ENCODE measurements at regions not wholly inside any gene's neighbourhood (a gene's known extent, or its start where the extent isn't known, plus 50 kb on each side); places are given as distances from the start of the nearest gene placed in this dataset.

DNA sequence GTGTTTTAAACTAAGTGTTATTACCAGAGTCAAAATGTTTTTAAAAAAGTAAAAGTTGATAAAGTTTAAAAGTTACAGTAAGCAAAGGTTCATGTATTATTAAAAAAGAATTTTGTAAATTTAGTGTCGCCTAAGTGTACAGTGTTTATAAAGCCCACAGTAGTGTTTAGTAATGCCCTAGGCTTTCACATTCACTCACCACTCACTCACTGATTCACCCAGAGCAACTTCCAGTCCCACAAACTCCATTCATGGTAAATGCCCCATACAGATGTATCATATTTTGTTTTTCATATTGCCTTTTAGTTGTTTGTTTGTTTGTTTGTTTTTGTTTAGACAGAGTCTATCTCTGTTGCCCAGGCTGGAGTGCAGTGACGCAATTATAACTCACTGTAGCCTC lies 353.8 kb upstream of the PTBP2 start:
- Histone ChIP-seq H3K4me3 (no peak overlapping the region), H3K4me1 (no peaks in the 10 kb centered on the region), H3K27ac (no peak overlapping the region), H3K36me3 (no peaks in the 10 kb centered on the region), H3K9me3 (no peaks in the 10 kb centered on the region), H3K27me3 (no peaks in the 10 kb centered on the region)
- TF ChIP-seq, protein P1, sequence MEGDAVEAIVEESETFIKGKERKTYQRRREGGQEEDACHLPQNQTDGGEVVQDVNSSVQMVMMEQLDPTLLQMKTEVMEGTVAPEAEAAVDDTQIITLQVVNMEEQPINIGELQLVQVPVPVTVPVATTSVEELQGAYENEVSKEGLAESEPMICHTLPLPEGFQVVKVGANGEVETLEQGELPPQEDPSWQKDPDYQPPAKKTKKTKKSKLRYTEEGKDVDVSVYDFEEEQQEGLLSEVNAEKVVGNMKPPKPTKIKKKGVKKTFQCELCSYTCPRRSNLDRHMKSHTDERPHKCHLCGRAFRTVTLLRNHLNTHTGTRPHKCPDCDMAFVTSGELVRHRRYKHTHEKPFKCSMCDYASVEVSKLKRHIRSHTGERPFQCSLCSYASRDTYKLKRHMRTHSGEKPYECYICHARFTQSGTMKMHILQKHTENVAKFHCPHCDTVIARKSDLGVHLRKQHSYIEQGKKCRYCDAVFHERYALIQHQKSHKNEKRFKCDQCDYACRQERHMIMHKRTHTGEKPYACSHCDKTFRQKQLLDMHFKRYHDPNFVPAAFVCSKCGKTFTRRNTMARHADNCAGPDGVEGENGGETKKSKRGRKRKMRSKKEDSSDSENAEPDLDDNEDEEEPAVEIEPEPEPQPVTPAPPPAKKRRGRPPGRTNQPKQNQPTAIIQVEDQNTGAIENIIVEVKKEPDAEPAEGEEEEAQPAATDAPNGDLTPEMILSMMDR (IDR thresholded peaks at IDR 0.05 in 4 of 5, conservative IDR thresholded peaks at IDR 0.05 in 1 of 5) = no peak
- TF ChIP-seq POLR2A (IDR thresholded peaks at IDR 0.05) = no peak
- no peak for ATAC-seq
- DNase-seq = no peak
- intact Hi-C loops (cut with DNase I; ENCODE audit: low total_unique reads) (no loop called here), in situ Hi-C loops (cut with MboI; ENCODE audit: low sequenced_read_pairs in 4 of 4) (no loop called here)

DNA sequence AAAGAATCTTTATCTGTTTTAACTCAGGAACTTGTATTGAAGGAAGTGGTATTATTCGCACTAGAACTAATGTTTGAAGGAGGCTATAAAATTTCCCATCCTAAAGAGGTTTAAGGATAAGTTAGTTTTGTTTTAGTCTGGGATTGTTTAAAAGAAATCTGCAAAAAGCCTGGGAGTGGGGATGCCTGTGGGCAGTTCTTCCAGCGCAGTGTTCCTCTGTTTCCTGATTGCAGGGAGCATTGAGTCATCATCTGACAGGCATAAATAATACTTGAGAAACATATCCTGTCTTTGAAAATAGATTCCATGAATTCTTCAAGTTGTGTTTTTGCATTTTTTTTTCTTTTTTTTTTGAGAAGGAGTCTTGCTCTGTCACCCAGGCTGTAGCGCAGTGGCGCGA lies 350.8 kb upstream of the PTBP2 start:
- intact Hi-C loops (cut with DNase I; ENCODE audit: low total_unique reads) (no loop called here), in situ Hi-C loops (cut with MboI; ENCODE audit: low sequenced_read_pairs in 4 of 4) (no loop called here)
- H3K4me1 ChIP-seq = no peaks in the 10 kb centered on the region
- no peak for ATAC-seq
- no peak for DNase-seq
- TF ChIP-seq, protein P1 (IDR thresholded peaks at IDR 0.05 in 4 of 5, conservative IDR thresholded peaks at IDR 0.05 in 1 of 5) = no peak
- no peak for TF ChIP-seq POLR2A (IDR thresholded peaks at IDR 0.05)
- H3K36me3 ChIP-seq = no peaks in the 10 kb centered on the region
- H3K4me3 ChIP-seq = no peak overlapping the region
- no peaks in the 10 kb centered on the region for H3K9me3 ChIP-seq
- no peaks in the 10 kb centered on the region for H3K27me3 ChIP-seq
- H3K27ac ChIP-seq = no peak overlapping the region

DNA sequence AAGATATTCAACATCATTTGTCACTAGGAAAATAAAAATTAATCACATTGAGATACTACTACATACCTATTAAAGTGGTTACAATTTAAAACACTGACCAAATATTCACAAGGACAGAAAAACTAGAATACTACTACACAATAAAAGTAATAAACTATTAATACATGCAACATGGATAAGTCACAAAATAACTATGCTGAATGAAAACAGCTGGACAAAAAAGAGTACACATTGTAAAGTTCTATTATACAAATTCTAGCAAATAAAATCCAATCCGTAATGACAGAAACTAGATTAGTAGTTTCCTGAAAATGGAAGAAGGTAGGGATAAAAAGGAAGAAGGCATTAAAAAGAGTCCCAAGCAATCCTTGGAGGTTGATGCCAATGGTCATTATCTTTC lies 348.7 kb upstream of the PTBP2 start:
- in situ Hi-C loops (cut with MboI; ENCODE audit: low sequenced_read_pairs in 4 of 4) (no loop called here), intact Hi-C loops (cut with DNase I; ENCODE audit: low total_unique reads) (no loop called here)
- DNase-seq (no peak), ATAC-seq (no peak)
- TF ChIP-seq POLR2A (IDR thresholded peaks at IDR 0.05) = no peak
- TF ChIP-seq, protein P1 (IDR thresholded peaks at IDR 0.05 in 4 of 5, conservative IDR thresholded peaks at IDR 0.05 in 1 of 5) = no peak
- no peak overlapping the region for H3K4me3 ChIP-seq
- H3K36me3 ChIP-seq = no peaks in the 10 kb centered on the region
- no peaks in the 10 kb centered on the region for H3K9me3 ChIP-seq
- no peak overlapping the region for H3K27ac ChIP-seq
- H3K27me3 ChIP-seq = no peaks in the 10 kb centered on the region
- no peaks in the 10 kb centered on the region for H3K4me1 ChIP-seq

DNA sequence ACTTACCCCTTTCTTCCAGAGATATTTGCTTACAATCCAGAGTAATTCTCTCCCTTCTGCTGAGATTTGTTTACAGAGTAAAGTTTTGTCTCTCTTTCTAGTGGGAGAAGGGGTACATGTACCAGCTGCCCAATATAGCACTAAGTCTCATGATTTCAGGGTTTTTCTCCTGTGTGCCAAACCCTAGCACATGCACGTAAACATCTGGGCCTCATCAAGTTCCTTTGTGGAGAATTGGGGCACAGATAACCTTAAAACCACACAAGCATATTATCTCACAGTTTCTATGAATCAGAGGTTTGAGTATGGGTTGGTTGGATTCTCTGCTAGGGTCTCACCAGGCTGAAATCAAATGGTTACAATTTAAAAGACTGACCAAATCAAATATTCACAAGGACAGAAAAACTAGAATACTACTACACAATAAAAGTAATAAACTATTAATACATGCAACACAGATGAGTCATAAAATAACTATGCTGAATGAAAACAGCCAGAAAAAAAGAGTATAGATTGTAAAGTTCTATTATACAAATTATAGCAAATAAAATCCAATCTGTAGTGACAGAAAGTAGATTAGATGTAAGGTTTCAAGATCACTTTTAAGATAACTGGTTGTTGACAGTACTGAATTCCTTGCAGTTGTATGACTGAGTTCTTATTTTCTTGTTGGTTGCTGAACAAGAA lies 347.4 kb upstream of the PTBP2 start:
- Histone ChIP-seq H3K27me3 (no peaks in the 10 kb centered on the region), H3K9me3 (no peaks in the 10 kb centered on the region), H3K36me3 (no peaks in the 10 kb centered on the region), H3K4me1 (no peaks in the 10 kb centered on the region), H3K4me3 (no peak overlapping the region), H3K27ac (no peak overlapping the region)
- intact Hi-C loops (cut with DNase I; ENCODE audit: low total_unique reads) = no loop called here
- DNase-seq (no peak), ATAC-seq (no peak)
- in situ Hi-C loops (cut with MboI; ENCODE audit: low sequenced_read_pairs in 4 of 4) = no loop called here
- no peak for TF ChIP-seq POLR2A (IDR thresholded peaks at IDR 0.05)
- TF ChIP-seq, protein P1 (IDR thresholded peaks at IDR 0.05 in 4 of 5, conservative IDR thresholded peaks at IDR 0.05 in 1 of 5) = no peak

DNA sequence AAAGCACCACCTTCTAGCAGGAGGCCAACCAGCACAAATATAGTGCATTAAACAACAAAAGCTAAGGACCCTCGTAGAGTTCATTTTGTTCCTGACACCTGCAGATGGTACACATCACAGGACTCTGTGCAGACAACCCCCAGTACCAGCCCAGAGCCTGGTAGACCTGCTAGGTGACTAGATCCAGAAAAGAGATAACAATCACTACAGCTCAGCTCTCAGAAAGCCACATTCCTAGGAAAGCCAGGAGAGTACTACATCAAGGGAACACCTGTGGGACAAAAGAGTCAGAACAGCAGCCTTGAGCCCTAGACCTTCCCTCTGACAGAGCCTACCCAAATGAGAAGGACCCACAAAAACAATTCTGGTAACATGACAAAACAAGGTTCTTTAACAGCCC lies 344.7 kb upstream of the PTBP2 start:
- intact Hi-C loops (cut with DNase I; ENCODE audit: low total_unique reads) (no loop called here), in situ Hi-C loops (cut with MboI; ENCODE audit: low sequenced_read_pairs in 4 of 4) (no loop called here)
- Histone ChIP-seq H3K4me1 (no peaks in the 10 kb centered on the region), H3K27ac (no peak overlapping the region), H3K36me3 (no peaks in the 10 kb centered on the region), H3K4me3 (no peak overlapping the region), H3K27me3 (no peaks in the 10 kb centered on the region), H3K9me3 (no peaks in the 10 kb centered on the region)
- TF ChIP-seq, protein P1 (IDR thresholded peaks at IDR 0.05 in 4 of 5, conservative IDR thresholded peaks at IDR 0.05 in 1 of 5) = no peak
- TF ChIP-seq POLR2A (IDR thresholded peaks at IDR 0.05) = no peak
- ATAC-seq = no peak
- DNase-seq = no peak

Data from gastrocnemius medialis (tissue), 4 donors.